ENCODE measurements at regions not wholly inside any gene's neighbourhood (a gene's known extent, or its start where the extent isn't known, plus 50 kb on each side); places are given as distances from the start of the nearest gene placed in this dataset.

DNA sequence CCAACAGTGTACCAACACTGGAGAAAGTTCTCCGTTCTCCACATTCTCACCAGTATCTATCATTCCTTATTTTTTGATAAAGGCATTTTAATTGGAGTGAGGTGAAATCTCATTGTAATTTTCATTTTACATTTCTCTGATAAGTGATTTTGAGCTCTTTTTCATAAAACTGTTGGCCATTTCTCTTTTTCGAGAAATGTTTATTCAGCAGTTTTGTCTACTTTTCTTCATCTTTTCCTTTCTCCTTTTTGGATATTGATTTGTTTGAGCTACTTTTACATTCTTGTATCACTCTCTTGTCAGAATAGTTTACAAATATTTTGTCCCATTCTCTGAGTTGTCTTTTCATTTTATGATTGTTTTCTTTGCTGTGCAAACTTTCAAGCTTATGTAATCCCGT lies 555.2 kb downstream of the COL12A1 start:
- no peak for DNase-seq (ENCODE audit: low read depth in 4 of 4, low spot score in 3 of 4)

DNA sequence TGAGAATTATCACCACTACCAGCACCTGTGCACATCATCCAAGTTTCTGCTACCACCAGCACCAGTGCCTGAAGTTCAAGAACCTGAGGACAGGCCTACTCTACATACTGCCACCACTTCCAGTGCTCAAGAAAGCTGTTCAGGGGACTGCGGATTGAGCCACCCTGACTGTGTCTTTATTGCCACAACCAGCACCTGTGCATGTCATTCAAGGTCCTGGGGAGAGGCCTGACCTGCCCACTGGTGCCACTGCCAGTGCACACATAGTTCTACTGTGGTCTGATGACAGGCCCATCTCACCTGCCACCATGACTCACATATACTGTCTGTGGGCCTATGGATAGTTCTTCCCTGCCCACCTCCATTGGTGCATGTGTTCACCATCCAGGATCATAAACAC lies 559.4 kb downstream of the COL12A1 start:
- DNase-seq (ENCODE audit: low read depth in 4 of 4, low spot score in 3 of 4) = no peak

DNA sequence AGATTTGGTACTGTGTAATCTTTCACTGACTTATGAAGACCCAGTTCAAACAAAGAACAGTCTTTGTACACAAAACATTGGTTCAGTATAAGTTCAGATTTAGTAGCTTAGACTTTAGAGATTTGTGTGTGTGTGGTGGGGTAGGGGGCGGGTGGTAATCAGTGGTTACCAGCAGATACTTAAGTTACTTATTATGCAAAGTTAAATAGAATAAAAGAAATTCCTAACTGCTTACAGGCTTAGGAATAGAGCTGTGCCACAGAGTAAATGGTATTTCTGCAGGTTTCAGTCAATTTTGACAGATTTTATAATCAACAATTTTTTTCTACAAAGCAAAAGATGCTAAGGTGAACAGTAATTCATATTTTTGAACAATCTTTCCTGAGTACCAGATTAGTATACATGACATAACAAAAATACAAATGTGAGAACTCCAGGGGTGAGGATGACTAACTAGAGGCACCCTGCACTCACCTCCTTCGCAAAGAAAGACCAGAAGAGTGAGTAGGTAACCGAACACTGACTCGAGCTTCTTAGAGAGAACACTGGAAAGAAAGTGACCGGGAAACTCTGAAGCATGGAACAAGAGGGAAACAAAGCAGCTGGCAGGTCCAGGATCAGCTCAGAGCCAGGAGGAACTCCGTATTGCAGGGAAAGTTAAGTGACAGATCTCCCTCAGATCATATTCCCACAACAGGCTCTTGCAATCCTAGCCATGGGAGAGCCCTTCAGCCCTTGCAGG lies 560.6 kb downstream of the COL12A1 start:
- DNase-seq (ENCODE audit: low read depth in 4 of 4, low spot score in 3 of 4) = no peak

DNA sequence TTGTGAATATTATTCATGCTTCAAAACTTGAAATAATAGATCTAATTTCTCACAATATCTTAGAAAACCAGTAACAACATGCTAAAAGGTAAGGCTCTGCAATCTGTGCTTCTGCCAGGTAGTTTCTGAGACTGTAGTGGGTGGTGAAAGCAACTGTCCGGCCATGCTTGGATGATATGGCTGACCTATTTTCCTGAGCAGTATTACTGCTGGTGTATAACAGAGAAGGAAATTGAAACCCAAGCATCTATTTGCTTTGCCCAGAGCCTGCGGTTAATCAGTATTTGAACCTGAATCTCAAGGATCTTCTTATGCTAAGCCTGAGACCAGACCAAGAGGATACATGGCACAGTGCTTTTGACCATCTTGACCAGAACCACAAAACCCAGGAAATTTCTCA lies 563.8 kb downstream of the COL12A1 start:
- DNase-seq (ENCODE audit: low read depth in 4 of 4, low spot score in 3 of 4) = no peak

DNA sequence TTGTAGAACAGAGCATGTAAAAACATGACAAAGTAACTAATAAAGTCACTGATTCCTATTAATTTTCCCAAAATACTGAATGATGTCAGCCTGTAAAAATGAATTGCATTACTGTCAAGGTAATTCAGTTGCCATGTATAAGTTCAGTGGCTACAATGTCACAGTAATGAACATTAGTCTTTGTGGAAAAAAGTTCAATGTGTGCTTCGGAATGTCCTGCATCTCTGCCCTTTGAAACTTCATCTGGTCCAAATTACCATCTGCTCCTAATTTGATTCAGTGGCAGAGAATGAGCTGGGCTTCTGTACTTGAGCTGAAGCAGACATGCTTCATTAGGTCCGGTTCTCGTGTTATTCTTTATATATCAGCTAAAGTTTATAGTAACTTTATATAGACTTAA lies 567.4 kb downstream of the COL12A1 start:
- no peak for DNase-seq (ENCODE audit: low read depth in 4 of 4, low spot score in 3 of 4)

DNA sequence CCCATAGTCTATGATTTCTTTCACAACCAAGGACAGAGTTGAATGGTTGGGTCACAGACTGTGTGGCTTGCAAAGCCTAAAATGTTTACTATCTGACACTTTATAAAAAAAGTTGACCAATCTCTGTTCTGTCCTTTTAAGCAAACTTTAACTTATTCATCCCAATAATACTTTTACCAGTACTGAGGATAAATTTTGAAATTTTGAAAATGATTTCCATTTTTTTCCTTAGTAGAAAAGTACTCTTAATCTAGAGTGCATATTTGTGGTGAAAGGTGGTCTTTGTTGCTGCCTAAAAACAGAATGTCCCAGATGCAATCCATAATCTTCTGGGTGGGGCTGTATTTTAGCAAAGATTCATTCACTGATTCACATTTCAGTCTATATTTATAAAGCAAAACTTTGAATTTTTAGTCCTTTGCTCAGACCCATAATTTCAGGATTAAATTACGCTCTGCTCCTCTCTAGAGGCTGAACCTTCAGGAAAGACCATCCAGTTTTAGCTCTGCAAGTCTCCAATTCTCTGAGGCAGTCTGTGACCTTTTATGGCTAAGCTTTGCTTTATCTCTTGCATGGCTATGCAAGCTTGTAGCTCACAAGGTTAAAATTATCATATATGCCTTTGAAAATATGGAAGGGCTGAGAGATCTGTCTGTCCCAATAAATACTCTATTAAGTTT lies 573.5 kb downstream of the COL12A1 start:
- no peak for DNase-seq (ENCODE audit: low read depth in 4 of 4, low spot score in 3 of 4)

DNA sequence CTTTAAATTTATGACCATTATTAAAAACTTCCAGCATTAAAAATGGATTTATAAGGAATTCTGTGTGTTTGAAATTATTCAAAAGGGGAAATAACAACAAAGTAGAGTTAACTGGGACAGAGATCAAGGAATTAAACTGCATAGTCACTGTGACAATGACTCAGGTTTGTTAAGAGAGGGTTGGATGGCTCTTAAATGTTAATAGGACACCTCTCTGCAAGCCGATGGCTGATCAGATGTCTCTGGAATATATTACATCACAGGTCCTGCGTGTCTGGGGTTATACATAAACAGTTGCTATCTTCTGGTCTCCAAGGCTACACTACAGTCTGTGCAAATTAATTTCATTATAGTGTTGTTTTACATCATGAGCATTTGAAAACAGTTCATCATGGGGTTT lies 574.3 kb downstream of the COL12A1 start:
- DNase-seq (ENCODE audit: low read depth in 4 of 4, low spot score in 3 of 4) = no peak

DNA sequence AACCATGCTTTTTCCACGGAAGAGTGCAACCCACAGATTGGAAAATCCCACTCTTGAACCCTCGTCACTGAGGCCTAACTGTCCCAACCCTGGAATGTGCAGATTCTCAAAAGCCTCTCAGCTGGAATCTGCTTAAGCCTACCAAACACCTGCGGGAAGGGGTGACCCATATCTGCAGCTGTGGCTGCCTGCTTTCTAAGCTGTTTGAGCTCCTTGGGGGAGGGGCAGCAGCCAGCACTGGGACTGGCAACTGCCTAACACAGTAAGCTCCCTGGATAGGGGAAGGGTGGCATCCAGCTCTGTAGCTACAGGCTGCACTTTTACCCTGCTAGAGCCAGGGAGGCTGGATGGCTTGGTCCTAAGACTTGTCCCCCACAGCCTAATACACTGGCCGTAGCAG lies 579.6 kb downstream of the COL12A1 start:
- DNase-seq (ENCODE audit: low read depth in 4 of 4, low spot score in 3 of 4) = no peak

DNA sequence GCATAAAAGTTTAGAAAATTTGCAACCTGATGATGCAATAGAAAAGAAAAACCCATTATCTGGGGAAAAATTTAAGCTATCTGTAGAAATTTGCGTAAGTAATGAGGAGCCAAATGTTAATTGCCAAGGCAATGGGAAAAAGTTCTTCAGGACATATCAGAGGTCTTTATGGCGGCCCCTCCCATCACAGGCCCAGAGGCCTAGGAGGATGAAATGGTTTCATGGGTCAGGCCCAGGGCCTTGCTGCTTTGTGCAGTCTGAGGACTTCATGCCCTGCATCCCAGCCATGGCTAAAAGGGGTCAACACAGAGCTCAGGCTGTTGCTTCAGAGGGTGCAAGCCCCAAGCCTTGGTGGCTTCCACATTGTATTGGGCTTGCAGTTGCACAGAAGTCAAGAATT lies 582.8 kb downstream of the COL12A1 start:
- no peak for DNase-seq (ENCODE audit: low read depth in 4 of 4, low spot score in 3 of 4)

DNA sequence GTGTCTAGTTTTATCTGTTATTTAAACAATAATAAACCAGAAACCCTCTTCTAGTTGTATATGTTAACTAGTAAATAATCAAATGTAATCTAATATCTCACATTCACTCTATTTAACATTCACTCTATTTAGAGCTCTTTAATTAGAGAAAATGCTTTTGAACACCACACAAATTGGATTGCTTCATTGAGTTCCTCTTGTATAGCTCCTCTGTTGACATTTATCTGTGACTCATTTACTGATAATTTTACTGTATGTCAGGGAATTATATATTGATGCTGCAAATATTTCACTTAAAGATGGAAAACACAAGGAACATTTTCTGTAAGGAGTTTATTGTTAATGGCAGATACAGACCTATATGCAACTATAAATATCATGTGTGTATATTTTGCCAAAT lies 594.6 kb downstream of the COL12A1 start:
- no peak for DNase-seq (ENCODE audit: low read depth in 4 of 4, low spot score in 3 of 4)

DNA sequence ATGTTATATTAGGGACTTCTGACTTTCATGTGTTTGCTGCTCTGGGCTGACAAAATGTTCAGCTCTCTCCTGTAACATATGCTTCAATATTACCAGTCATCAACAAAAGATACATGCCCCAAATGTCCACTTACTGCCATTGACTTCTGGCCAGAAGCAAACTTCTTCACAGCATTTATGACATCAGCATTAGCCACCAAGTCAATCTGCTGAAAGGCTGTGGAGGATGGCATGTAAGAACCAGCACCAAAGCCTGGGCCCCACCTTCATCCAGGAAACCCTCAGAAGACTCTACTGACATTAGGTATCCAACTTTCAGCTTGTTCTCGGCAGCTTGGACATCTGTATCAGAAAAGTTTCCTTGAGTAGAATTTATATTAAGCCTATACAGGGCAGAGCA lies 595.5 kb downstream of the COL12A1 start:
- DNase-seq (ENCODE audit: low read depth in 4 of 4, low spot score in 3 of 4) = no peak

DNA sequence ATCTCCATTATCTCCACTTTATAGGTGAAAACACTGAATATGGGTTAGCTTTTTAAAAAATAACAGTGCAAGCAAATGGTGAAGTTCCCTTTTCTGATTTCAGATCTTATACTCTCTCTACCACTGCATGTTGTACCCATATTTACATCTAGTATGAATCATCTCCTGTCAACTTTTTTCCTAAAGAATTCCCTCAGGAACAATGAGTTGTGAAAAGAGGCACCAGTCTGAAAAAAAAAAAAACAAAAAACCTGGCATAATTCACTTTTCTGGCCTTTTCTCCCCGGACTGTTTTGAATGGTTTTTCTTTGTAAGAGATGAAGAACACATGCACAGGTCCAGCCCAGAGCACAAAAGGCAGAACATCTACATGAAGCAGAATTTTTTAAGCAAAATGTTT lies 596.0 kb downstream of the COL12A1 start:
- DNase-seq (ENCODE audit: low read depth in 4 of 4, low spot score in 3 of 4) = no peak

DNA sequence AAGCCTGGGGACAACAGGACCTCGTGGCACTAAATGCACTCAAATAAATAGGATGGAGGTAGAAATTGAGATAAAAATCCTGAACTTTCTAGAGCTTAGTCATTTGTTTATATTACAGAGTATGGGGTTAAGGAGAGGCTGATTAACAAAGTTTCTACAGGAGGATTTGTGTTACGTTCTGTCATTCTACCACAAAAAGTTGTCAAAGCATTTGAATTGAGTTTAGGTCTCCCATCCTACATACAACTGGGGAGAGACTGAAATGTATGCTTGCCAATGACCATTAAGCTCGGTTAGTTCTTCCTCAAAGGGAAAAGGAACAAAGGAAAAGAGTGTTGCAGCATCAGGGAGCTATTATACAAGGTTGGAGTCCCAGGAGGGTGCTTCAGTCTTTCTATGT lies 597.9 kb downstream of the COL12A1 start:
- no peak for DNase-seq (ENCODE audit: low read depth in 4 of 4, low spot score in 3 of 4)

DNA sequence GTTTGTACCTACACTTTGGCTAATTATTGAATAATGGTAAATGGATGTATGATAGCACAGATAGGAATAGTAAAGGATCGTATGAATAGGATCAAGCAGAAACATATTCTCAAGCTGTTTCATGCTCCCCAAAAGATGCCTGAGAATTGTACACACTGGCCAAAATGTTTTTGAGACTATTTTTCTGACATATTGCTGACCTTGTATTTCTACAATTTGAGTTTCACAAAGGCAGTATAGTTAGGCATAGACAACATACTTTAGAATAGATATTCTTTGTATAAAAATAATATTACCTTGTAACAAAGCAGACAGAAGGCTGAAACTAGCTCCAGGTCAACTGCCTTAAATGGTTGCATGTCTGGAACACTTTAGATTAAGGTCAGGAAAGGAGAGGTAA lies 598.4 kb downstream of the COL12A1 start:
- no peak for DNase-seq (ENCODE audit: low read depth in 4 of 4, low spot score in 3 of 4)

DNA sequence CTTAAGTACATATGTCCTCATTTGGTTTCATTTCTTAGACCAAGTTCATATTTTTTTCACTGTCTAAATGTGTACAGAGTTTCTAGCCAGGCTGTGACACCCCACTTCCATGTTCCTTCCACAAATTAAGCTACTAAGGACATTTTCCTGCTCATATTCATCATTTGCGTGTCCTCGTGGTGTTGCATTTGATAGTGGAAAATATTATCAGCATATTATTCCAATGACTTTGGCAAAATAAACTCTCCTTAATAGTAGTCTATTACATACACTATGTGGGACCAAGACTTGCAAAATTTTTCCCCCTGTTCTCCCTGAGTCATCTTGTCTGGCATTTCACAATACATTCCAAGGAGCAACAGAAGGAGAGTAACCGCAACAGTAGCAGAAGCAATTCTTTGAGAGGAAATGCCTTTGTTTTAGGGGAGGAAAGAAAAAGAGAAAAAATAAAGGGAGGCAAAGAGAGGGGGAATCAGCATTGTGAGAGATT lies 599.2 kb downstream of the COL12A1 start:
- DNase-seq (ENCODE audit: low read depth in 4 of 4, low spot score in 3 of 4) = no peak

DNA sequence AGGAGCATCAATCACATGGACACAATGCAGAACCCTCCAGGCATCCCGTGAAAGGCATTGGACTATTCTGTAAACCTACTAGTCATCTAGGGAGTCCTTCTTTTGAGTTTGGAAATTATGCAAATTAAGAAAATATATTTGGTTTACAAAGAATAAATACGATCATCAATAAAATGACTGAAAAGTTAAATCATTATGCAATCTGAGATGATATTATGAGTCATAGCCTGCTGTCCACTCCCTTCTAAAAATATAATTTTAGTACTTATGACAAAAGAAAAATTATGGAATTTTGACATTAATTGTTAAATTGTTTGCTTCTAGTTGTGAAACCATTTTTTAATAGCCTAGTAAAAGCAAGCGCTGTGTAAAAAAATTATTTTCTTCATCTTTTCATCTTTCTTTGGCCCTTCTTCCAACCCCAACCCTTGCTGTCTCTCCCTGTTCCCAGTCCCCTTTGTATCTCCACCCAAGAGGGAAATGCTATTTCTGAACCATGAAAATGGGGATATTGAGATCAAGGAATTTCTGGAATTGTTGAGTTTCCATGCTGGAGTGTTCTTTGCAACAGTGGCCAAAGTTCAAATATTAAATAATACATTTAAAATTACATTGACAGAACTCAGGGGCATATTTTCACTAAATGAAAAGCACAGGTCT lies 599.8 kb downstream of the COL12A1 start:
- no peak for DNase-seq (ENCODE audit: low read depth in 4 of 4, low spot score in 3 of 4)

DNA sequence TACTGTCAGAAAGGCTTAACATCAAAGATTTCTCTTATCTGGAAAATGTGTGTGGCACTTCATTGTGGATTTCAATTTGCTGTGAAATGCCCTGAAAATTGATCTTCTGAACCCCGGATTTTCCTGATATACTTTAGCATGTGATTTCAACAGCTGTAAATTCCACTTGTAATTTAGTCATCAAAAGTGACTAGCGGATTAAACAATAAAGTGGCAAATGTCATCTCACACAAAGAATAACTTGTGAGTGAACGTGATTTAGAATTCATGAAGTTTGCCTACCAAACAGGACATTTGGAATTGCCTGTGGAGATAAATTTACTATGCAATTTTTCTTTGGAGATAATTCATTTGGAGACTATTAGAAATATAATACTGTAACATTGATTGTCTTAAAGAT lies 601.6 kb downstream of the COL12A1 start:
- no peak for DNase-seq (ENCODE audit: low read depth in 4 of 4, low spot score in 3 of 4)

DNA sequence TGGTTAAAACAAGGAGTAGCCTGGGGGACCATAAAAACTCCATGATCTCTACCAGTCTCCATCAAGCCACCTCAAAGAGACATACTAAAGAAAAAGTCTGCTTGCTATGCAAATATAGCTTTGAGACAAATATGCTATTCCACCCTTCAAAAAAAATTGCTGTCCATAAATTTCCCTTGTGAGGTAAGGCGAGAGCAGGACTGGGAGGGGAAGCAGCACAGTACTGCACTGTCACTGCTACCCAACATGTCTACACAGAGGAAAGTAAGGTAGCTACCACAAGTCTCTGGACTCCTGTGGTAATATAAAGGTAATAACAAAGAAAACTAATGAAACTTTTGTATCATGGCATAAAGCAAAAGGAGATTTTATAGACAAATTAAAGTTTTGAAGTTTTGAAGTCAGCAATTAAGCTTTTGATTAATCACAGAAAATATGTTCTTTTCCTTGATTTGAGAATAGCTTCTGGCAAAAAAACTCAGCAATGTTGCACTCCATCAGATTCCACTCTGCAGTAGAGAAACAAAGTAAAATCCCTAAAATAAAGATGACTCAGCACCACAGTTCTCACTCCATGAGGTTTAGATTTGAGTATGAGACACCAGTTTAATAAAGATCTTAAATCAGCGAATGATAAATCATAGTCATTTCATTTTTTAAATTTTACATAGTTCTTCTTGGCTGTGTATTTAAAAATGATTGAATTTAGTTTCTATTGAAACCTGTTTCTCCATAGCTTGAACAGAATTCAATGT lies 602.4 kb downstream of the COL12A1 start:
- DNase-seq (ENCODE audit: low read depth in 4 of 4, low spot score in 3 of 4) = no peak

DNA sequence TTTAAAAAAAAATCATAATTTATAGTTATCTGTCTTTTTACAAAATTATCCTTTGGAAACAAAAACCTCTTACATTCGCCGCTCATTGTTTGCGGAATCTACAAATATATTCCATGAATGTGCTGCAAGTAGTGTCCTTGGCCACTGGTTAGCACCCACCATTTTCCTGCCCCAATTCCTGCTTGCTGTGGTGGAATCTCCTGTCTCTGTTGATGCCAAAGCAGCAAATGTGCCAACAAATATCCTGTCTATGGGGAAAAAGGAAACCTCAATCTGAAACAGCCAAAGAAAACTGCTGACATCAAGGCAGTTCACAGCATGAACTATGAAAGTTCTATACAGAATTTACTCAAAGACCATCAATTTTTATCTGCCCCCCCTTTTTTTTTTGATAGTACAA lies 603.6 kb downstream of the COL12A1 start:
- no peak for DNase-seq (ENCODE audit: low read depth in 4 of 4, low spot score in 3 of 4)

DNA sequence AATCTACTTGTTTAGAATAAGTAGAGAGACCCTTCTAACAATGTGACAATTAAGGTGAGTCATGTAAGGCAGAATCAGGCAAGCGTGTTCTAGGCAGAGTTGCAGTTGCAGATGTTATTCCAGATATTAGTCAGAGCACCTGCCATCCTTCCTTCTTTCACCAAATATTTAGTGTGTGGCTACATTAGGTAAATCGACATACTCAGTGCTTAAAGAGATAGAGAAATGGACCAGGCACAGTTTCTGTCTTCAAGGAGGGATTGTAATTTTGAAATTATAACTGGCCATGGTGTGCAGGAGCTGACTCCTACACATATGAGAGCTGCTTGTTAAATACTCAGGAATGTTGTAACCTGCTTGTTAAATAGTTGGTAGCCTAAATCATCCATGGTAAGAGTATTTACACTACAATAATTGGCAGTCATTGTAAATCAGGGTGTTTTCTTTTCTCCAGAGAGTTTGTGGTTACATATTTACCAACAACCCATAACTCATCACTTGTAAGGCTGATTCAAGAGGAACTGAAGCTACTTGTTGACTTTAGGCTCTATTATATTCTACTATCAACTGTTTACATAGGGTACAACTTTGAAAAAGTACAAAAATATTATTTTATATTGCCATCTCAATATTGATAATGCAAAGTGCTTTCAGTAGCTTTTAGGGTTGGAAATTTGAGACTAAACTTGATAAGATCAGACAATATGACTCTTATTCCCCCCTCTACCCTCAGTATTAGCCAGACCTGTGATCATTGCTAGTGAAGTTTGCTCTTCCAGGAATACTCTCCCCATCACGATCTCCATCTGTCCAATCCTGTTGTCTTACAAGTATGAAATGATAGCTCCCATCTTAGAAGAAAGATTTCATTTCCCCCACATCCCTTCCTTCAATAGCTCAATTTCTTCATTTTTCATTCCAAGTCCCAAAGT lies 607.1 kb downstream of the COL12A1 start:
- no peak for DNase-seq (ENCODE audit: low read depth in 4 of 4, low spot score in 3 of 4)
